ENCODE measurements at regions not wholly inside any gene's neighbourhood (a gene's known extent, or its start where the extent isn't known, plus 50 kb on each side); places are given as distances from the start of the nearest gene placed in this dataset.

DNA sequence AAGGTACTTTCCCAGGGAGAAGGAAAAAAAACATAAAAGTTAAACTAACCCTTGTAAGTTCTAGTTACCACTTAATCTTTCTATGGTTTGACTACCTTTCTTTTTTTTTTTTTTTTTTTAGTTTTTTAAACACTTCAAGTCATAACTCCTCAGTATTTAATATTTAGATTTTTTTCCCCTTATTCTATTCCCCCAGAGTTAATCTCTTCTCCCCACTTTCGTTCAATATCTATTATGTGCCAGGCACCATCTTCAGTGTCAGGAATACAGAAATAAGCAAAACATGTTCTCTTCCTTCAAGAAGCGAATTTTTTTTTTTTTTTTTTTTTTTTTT lies 62.0 kb upstream of the LOC128125822 start:
- TF ChIP-seq, protein P1, sequence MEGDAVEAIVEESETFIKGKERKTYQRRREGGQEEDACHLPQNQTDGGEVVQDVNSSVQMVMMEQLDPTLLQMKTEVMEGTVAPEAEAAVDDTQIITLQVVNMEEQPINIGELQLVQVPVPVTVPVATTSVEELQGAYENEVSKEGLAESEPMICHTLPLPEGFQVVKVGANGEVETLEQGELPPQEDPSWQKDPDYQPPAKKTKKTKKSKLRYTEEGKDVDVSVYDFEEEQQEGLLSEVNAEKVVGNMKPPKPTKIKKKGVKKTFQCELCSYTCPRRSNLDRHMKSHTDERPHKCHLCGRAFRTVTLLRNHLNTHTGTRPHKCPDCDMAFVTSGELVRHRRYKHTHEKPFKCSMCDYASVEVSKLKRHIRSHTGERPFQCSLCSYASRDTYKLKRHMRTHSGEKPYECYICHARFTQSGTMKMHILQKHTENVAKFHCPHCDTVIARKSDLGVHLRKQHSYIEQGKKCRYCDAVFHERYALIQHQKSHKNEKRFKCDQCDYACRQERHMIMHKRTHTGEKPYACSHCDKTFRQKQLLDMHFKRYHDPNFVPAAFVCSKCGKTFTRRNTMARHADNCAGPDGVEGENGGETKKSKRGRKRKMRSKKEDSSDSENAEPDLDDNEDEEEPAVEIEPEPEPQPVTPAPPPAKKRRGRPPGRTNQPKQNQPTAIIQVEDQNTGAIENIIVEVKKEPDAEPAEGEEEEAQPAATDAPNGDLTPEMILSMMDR (IDR thresholded peaks at IDR 0.05), result no peak
- no peak for TF ChIP-seq POLR2A (IDR thresholded peaks at IDR 0.05)
